ENCODE measurements at regions not wholly inside any gene's neighbourhood (a gene's known extent, or its start where the extent isn't known, plus 50 kb on each side); places are given as distances from the start of the nearest gene placed in this dataset.

- Mint-ChIP-seq H3K27ac (no peak overlapping the region), H3K36me3 (no peaks in the 10 kb centered on the region), H3K9me3 (no peaks in the 10 kb centered on the region)
- DNase-seq (ENCODE audit: low spot score in 2 of 2): no peak
- ATAC-seq: no peak
These were observed 62.9 kb upstream of the IL17B start for GRCh38 chr5:149441986-149442385.

DNA sequence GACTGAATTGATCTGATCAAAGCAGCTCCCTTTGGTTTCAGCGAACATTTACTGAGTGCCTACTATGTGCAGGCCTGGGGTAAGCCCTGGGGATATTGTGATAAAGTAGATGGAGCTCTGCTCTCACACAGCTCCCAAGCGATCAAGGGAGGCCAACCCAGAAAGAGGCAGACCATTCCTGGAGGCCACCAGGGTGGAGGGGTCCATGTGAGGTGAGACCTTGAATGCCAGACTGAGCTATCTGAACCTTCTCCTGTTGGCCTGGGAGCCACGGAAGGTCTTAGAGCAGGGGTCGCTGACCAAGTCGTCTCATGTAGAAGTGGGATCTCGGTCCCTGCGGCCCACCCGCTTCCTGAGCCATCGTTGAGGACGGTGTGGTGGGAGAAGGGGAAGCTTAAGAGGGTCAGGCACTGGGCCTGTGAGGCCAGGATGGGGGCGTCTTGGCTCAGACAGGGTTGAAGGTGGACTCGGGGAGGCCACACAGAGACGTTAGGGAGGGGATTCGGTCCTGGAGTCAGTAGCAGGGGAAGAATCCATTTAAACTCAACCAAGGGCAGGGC is 62.2 kb upstream of the IL17B start:
- ATAC-seq: no peak
- no peaks in the 10 kb centered on the region for H3K36me3 Mint-ChIP-seq
- no peak overlapping the region for H3K27ac Mint-ChIP-seq
- no peak for DNase-seq (ENCODE audit: low spot score in 2 of 2)
- no peaks in the 10 kb centered on the region for H3K9me3 Mint-ChIP-seq

DNA sequence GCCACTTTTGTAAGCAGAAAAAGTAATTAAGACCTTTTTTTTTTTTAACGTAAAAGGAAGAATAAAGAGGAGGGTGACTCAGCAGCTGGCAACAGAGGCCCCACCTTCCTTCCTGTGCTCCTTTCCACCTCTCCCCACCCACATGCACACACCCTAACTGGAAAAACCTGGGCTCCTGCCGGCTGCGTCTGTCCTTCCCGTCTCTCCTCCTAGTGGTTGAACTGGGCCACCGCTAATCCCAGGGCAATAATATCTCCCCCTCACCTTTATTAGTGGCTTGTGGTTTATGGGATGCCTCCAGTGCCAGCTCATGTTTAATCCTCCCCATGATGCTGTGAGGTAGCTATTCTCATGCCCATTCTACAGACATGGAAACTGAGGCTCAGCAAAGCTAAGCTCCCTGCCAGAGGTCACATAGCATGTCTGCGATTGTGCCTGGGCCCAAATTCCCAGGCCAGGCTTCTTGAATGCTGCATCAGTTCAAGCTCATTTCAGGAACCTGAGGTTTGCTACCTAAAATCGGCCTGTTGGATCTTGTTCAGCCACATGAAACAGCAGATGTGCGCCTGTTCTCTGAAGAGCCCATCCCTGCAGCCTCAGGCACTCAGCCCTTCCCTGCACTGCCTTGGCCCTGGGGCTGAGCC is 60.9 kb upstream of the IL17B start:
- Mint-ChIP-seq H3K36me3 (no peaks in the 10 kb centered on the region), H3K9me3 (no peaks in the 10 kb centered on the region), H3K27ac (peak overlapping the region in 1 of 2 donors; percentile 37)
- DNase-seq (ENCODE audit: low spot score in 2 of 2): no peak
- peak in 1 of 2 donors; percentile 23 for ATAC-seq

- Mint-ChIP-seq H3K27ac (no peak overlapping the region), H3K9me3 (no peaks in the 10 kb centered on the region), H3K36me3 (no peaks in the 10 kb centered on the region)
- DNase-seq (ENCODE audit: low spot score in 2 of 2) (no peak), ATAC-seq (no peak)
These were observed 59.6 kb upstream of the IL17B start for GRCh38 chr5:149438711-149439132.

DNA sequence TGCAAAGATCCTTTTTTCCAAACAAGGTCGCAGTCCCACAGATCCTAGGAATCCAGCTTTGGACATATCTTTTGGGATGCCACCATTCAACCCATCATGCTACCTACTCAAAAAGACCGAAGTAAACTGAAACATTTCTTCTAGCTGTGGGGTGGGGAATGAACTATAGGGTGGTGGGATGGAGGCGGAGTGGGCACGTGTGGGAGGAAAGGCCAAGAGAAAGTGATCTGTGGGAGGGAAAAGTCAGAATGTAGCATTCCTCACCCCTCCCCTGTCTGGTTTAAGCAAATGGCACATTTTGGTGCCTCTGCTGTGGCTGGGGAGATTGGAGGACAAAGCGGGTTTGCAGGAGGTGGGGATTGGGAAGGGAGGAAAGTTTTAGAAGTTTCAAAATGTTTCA is 59.2 kb upstream of the IL17B start:
- Mint-ChIP-seq H3K36me3 (no peaks in the 10 kb centered on the region), H3K9me3 (no peaks in the 10 kb centered on the region), H3K27ac (no peak overlapping the region)
- no peak for ATAC-seq
- DNase-seq (ENCODE audit: low spot score in 2 of 2): no peak

DNA sequence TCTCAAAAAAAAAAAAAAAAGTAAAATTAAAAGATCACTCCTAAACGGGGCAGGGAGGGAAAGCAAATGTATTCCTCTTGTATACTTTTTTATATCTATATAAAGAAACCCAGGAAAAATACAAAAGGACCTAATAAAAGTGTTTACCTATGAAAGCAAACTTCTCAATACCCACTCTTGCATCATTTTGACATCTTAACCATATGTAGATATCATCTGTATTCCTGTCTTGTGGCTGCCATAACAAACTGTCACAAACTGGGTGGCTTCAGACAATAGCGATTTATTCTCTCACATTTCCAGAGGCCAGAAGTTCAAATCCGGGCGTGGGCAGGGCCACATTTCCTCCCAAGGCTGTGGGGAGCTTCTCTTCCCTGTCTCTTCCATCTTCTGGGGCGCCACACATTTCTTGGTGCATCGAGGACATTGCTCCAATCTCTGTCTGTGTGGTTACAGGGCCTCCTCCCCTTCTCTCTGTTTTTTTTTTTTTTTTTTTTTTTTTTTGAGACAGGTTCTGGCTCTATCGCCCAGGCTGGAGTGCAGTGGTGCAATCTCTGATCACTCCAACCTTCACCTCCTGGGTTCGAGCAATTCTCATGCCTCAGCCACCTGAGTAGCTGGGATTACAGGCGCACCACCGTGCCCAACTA is 58.4 kb upstream of the IL17B start:
- DNase-seq (ENCODE audit: low spot score in 2 of 2) (no peak), ATAC-seq (no peak)
- Mint-ChIP-seq H3K27ac (no peak overlapping the region), H3K9me3 (no peaks in the 10 kb centered on the region), H3K36me3 (no peaks in the 10 kb centered on the region)

DNA sequence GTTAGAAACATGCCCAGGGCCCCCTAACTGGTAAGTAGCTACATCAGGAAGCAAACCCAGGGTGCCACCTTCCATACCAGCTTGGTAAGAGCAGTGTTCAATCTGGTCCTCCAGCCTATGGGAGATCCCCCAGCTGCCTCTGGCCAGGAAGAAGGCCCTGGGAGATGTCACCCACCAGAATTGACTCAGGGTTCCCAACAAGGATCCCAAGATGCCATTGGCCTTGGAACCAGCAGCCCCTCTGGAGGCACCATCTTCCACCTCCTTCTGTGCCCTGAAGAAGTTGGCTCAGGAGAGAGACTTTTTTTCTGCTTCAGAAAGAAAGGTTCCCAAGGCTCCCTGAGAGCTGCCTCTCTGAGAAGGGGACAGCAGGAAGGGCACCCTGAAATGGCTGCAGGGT is 56.6 kb upstream of the IL17B start:
- no peaks in the 10 kb centered on the region for H3K36me3 Mint-ChIP-seq
- no peaks in the 10 kb centered on the region for H3K9me3 Mint-ChIP-seq

GRCh38 chr5:149435015-149435376 is 55.9 kb upstream of the IL17B start:
- ATAC-seq: no peak
- Mint-ChIP-seq H3K36me3 (no peaks in the 10 kb centered on the region), H3K9me3 (no peaks in the 10 kb centered on the region), H3K27ac (no peak overlapping the region)
- DNase-seq (ENCODE audit: low spot score in 2 of 2): no peak

More for the DNA sequence above, 56.6 kb upstream of the IL17B start:
- H3K27ac Mint-ChIP-seq: no peak overlapping the region
- ATAC-seq: no peak
- no peak for DNase-seq (ENCODE audit: low spot score in 2 of 2)

DNA sequence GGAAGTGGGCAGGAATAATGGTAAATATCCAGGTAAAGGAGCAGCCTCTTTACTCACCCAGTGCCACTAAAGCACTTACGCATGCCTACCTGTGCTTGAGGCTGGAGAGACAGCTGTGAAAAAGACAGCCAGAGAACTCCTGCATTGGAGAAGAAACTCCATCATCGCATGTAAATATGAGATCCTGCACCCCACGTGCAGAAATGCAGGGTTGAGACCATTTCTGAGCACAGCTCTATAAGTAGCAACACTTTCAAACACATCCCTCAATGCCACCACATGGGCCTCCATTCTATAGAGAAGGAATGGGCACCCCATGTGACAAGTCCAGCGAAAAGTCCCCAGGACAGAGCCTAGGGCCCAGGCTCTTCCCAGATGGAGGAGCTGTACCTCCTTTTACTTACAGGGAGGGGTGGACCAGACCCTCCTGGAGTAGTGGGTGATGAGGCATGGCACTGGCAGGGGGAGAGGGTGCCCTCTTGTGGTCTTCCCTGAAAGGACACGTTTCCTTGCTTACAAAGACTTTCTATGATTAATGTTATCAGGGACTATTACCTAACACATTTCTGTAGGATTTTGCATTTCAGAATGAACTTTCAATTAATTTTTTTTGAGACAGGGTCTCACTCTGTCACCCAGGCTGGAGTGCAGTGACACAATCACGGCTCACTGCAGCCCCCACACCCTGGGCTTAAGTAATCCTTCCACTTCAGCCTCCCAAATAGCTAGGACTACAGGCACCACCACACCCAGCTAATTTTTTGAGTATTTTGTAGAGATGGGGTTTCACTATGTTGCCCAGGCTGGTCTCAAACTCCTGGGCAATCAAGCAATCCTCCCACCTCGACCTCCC is 55.3 kb upstream of the IL17B start:
- H3K27ac Mint-ChIP-seq: no peak overlapping the region
- peak in 1 of 2 donors; percentile 64 for DNase-seq (ENCODE audit: low spot score in 2 of 2)
- no peaks in the 10 kb centered on the region for H3K36me3 Mint-ChIP-seq
- peak; percentile 54 to 65 for ATAC-seq
- H3K9me3 Mint-ChIP-seq: no peaks in the 10 kb centered on the region

DNA sequence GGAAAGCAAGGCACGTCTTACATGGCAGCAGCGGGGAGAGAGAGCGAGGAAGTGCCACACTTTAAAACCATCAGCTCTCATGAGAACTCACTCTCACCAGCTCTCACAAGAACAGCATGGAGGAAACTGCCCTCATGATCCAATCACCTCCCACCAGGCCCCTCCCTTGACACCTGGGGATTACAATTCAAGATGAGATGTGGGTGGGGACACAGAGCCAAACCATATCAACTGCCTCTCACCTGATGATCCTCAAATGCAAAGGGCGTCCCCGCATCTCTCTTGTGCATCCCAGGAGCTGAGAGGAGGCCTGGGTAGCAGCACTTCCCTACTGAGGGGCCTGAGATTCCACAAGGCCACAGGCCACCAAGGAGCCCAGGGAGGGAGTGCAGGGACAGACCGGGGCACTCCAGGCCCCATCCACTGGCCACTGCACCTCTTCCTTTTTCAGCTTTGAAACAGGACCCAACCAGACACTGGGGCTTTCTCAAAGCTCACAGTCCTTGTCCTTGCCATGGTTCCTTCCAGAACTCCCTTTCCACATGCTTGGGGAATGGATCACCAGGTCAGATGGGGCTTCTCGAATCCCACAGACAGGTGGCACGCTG is 54.5 kb upstream of the IL17B start:
- ATAC-seq: no peak
- H3K27ac Mint-ChIP-seq: peak overlapping the region in 1 of 2 donors; percentile 28
- no peak for DNase-seq (ENCODE audit: low spot score in 2 of 2)

DNA sequence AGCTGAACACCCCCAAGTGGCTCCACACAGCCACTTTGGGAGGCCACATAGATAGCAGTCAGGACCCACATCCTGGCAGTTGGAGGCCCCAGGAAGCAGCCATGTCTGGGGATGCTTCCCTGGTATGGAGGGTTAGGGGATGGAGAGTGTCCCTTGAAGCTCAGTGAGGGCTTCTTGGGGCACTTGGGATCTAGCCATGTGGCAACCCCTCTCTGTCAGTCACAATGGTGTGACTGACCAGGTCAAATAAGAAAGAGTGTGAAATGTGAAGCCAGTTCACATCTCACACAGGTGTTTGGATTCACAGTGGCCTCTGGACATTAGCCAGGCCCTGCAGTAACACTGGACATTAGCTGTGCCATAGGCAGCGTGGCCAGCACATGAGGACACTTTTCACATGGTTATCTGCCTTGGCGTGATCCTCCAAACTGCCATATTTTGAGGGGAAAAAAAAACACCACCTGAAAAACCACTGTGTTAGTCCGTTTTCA is 53.9 kb upstream of the IL17B start:
- Mint-ChIP-seq H3K9me3 (no peaks in the 10 kb centered on the region), H3K36me3 (no peaks in the 10 kb centered on the region), H3K27ac (peak overlapping the region; percentile 22 to 28)
- no peak for DNase-seq (ENCODE audit: low spot score in 2 of 2)
- no peak for ATAC-seq

More for the DNA sequence above, 54.5 kb upstream of the IL17B start:
- no peaks in the 10 kb centered on the region for H3K9me3 Mint-ChIP-seq
- H3K36me3 Mint-ChIP-seq: no peaks in the 10 kb centered on the region

GRCh38 chr5:149432376-149432775 is 53.3 kb upstream of the IL17B start:
- Mint-ChIP-seq H3K9me3 (no peaks in the 10 kb centered on the region), H3K27ac (peak overlapping the region in 1 of 2 donors; percentile 28), H3K36me3 (no peaks in the 10 kb centered on the region)
- ATAC-seq: no peak
- DNase-seq (ENCODE audit: low spot score in 2 of 2): no peak

DNA sequence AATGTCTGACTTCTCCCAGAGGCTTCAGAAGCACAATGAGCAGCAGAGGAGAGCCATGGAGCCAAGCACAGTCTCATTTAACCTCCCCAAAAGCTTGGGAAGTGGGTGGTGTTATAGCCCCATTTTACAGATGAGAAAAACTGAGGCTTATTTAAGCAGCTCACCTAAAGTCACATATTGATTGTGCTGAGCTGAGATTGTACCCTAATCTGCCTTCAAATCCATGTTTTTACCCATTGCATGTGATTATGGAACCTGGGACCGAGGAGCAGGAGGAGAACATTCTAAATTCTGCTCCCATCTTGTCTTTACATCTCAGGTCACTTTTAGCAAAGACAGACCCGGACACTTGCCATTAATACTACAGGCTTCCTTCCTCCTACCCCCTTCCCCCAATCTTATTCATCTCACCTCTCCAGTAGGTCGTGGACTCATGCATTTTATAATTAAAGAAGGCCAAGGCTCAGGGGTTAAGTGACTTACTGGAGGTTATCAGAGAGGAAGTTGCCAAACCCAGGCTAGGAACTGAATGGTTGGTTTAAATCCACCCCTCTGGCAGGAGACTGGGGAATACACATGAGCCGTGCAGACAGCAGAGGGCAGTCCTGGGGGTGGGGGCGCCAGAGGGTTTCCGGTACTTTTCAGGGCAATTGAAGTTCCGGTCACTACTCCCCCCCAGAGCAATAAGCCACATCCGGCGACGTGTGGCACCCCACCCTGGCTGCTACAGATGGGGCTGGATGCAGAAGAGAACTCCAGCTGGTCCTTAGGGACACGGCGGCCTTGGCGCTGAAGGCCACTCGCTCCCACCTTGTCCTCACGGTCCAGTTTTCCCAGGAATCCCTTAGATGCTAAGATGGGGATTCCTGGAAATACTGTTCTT is 51.0 kb upstream of the IL17B start:
- DNase-seq (ENCODE audit: low spot score in 2 of 2) (no peak), ATAC-seq (no peak)
- no peaks in the 10 kb centered on the region for H3K36me3 Mint-ChIP-seq
- H3K9me3 Mint-ChIP-seq: no peaks in the 10 kb centered on the region
- no peak overlapping the region for H3K27ac Mint-ChIP-seq
